GM21786 (cell line): ENCODE measurements at regions not wholly inside any gene's neighbourhood (a gene's known extent, or its start where the extent isn't known, plus 50 kb on each side); places are given as distances from the start of the nearest gene placed in this dataset.
"Not testable (repeated sequence)": the region's sequence is repeated elsewhere in the genome, so short reads cannot be mapped to it uniquely, and the experiment has no call there.

Source experiments
- ATAC-seq: cut with Tn5 transposase; IDR thresholded peaks from one replicate; pipeline ENCODE4 v1.9.1; 2021; ENCODE audit not compliant: unreplicated experiment

DNA sequence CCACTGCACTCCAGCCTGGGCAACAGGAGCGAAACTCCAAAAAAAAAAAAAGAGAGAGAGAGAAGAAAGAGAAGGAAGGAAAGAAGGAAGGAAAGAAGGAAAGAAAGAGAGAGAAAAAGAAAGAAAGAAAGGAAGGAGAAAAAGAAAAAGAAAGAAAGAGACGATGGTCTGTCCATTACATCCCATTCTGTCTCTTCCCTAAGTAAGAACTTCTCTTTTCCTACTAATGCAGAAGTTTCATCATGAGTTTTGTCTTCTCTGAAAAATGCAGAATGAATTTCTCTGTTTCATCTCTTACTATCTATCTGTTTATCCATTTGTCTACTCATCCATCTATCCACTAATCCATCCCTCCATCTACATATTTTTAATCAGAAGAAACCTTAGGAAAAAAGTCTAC is 94.9 kb upstream of the MED13 start:
- no peak for ATAC-seq

DNA sequence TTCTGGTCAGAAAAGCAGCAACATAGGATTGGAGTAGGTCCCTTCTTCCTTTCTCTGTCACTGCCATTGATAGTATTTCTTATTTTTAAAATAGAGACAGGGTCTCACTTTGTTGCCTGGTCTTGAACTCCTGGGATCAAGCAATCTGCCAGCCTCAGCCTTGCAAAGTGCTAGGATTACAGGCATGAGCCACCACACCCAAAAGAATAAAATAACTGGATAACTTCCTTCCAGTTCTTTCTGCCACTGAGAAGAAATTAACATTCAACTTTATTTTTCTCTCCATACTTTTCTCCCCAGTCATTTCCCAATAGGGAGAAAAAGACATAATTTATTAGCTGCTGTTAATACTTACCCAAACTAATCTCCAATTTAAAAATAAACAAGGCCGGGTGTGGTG is 91.9 kb upstream of the MED13 start:
- no peak for ATAC-seq

DNA sequence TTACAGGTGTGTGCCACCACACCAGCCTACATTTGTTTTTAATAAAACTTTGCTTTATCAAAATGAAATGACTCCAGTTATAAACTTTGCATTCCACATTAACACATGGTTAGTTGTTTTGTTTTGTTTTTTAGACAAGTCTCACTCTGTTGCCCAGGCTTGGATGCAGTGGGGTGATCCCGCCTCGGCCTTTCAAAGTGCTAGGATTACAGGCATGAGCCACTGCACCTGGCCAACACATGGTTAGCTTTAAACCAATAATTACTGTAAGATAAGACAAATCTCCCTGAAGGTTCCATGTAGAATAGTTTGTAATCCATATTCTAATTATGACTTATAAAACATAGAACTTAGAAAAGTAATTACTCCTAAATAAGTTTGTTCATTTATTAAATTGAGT is 89.8 kb upstream of the MED13 start:
- no peak for ATAC-seq

DNA sequence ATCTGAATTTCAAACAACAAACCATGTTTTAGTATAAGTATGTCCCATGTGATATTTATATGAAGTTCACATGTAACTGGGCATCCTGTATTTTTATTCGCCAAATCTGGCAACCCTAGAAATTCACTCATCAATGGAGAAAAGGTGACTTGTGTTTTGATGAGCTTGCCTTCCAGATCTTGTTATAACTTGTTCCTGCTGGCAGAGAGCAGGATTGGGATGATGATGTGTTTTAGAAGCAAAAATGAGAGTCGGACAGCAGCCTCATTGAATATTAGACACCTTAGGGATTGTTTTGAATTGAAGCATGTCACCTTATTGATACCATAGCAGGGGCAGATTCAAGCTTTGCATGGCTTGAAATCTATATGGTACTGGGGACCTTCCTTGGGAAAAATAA is 85.4 kb upstream of the MED13 start:
- ATAC-seq, result no peak

DNA sequence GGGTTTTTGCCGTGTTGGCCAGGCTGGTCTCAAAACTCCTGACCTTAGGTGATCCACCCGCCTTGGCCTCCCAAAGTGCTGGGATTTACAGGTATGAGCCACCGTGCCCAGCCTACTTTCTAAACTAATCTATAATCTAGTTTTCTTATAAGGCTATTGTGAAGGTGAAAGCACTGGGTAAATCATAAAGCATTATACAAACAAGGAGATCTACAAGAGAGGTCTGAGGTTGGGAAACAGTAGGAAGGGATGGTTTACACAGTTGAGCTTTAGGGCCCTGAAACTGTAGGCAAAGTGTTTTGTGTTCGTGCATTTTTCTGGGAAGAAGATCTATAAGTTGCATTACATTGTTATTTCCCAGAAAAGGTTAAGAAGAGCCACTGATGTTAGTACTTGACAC is 84.9 kb upstream of the MED13 start:
- ATAC-seq, result no peak

DNA sequence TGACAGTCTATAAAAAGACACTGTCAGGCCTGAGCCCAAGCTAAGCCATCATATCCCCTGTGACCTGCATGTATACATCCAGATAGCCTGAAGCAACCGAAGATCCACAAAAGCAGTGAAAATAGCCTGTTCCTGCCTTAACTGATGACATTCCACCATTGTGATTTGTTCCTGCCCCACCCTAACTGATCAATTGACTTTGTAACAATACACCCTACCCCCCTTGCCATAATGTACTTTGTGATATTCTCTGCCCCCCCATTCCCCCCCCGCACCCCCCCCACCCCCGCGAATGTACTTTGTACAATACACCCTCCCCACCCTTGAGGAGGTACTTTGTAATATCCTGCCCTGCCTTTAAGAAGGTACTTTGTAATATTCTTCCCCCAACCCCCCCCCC is 82.2 kb upstream of the MED13 start:
- no peak for ATAC-seq

DNA sequence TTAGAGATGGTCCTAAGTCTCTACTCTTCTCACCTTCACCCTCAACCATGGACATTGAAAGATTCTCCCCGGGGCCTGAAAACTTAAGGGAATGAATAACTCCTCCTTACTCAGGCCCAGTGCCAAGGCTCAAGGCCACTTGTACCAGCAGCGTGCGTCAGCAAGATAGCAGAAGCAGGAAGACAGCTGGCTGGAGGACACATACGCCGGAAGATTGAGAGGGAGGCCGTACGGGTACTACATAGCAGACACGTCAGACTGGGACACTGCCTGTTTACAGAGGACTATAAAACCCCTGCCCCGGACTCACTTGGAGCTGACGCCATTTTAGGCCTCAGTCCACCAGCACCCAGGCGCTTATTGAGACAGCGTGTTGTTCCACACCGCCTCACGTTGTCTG is 75.8 kb upstream of the MED13 start:
- no peak for ATAC-seq

DNA sequence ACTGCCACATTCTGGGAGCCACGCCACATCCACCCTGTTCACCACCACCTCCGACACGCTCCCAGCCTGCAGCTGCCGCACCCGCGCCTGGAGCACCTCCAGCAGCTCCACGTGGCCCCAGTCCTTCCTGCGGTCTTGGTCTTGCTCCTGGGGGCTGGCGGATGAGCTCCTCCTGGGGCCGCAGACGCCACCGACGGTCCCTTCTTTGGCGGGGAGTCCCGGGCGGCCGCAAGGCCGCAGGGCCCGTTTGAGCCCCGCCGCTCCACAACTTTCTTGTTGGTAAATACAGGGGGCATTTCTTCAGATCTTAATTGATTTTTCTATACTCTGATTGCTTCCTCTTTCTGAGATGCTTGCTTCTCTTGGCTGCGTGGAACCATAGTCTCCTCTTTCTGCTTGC is 75.3 kb upstream of the MED13 start:
- ATAC-seq, result no peak

DNA sequence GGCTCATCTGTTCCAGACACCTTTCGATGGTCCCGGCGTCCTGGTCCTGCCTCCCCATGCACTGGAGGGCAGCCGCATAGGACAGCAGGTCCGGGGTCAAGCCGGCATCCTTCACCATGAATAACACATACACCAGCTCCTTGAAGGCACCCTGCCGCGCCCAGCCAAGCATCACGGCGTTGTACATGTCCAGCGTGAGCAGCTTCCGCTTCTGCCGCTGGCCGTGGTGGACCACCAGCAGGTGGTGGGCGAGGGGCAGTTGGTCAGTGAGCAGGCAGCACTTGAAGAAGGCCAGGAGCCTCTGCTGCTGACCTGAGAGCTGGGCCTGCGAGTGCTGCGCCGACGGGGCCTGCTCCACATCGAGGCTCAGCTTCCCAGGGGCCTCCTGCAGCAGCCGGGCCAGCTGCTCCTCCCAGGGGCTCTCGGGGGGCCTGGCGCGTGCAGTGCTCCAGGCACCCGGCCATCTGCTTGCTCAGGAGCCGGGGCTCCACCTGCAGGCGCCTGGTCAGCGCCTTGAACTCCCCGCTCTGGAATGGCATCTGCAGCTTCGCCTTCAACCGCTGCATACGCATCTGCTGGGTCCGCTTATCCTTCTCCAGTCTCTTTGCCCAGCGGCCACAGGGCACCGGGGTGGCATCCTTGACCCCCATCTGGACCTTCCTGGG is 74.7 kb upstream of the MED13 start:
- ATAC-seq, result not testable (repeated sequence)

DNA sequence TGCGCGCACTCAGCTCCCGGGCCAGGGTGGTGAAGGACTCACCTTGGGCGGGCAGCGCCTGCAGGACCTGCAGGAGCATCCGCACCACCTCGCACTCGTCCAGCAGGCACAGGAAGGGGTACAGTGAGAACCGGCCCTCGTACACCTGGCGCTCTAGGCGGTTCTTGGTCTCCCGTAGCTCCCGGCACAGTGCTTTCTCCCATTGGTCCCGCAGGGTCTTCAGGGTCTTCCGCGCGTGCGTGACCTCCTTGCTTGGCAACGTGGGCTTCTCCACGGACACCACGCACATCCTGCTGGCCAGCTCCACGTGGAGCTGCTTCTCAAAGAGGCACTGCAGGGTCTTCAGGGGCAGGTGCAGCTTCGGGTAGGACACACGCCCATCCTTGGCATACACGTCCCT is 74.1 kb upstream of the MED13 start:
- ATAC-seq, result no peak

DNA sequence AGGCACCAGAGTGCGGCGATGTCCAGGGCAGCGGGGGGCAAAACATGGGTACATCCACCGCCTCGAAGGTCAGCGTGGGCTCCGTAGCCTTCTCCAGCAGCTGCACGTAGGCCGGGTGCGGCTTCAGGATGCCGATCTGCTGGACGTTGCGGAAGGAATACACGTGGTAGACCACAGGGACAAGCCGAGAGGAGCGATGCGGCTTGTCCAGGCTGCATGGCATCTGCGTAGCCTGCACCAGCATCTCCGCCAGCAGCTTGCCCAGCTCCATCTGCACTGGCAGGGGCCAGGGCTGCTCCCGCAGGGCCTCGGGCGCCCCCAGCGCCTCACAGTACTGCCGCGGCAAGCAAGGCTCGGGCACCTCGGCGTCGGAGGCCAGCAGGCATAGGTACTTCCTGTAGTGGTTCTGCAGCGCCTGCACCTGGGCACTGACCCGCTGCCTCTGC is 73.6 kb upstream of the MED13 start:
- ATAC-seq, result not testable (repeated sequence)

DNA sequence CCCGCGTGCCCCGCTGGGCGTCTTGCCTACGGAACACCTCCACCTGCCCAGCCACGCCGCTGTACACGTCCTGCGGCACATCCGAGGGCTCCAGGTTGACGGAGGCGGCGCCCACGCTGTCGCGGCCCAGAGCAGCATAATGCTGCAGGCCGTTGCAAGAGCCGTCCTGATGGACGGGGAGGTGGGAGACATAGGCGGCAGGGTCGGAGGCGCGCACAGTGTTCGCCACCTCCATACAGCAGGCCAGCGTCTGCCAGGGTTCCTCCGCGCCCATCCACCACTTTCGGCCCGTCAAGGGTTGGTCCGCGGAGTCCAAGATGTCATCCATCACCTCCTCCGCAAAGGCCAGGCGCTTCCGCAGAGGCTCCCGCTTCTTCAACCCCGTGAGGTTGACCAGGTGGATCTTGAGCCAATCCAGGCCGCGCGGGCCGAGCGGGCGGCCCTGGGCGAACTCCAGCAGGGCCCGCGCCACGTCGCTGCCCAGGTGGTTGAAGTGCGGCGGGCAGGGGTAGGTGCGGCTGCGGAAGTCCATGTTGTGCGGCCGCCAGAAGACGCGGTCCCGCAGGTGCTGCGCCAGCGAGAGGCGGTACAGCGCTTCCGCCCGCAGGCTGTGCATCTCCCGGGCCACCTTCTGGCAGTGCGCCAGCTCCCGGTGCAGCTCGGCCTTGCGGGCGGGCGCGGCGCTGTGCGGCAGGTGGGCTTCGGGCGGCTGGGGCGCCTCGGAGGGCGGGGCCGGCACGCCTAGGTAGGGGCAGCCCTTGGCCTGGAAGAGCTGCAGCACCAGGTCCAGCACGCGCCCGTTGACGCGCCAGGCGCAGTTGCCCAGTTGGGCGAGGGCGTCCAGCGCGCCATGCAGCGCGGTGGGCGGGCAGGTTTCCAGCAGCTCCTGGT is 72.9 kb upstream of the MED13 start:
- ATAC-seq, result not testable (repeated sequence)

DNA sequence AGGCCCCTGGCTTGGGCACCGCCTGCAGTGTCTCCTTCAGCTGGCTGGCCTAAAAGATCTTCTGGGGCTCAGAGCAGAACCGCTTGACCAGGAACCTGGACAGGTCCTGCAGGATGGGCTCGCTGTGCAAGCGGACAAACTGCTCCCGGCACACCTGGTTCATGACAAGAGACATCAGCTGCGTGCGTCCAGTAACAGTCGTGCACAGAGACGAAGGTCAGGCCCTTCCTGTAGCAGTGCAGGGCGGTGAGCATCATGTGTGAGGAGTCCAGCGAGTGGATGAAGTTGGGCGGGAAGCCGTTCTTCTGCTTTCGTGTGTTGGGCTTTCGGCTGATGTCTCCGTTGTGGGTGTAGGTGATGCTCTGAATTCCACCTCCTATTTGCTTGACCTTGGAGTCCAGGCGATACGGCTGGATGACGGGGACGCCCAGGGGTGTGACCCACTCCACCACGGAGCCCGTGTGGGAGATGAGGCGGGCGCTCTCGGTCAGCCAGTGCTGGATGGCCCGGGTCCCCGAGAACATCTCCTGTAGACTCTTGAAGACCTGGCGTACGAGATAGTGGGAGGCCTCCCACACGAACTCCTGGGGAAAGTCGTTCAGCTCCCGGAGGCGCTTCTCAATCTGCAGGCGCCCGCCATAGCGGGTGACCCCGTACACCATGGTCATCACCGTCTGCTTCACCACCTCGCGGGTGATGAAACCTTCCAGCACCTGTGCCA is 72.1 kb upstream of the MED13 start:
- not testable (repeated sequence) for ATAC-seq

DNA sequence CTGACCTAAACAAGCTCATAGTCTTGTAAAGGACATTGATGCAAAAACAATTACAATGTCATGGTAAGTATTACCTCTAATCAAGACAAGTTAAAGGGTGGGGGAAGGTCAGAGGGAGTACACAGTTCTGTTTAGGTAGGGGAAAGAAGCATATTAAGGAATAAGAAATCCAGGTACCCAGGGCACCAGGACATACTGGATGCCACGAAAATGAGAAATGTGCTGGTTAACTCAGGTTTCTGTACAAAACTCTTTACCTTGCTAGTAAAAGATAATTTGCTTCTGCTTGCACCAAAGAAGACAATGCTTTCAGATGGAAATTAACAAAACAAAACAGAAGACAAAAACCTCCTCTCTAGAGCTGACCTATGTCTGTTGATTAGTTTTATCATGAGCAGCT is 70.7 kb upstream of the MED13 start:
- ATAC-seq, result no peak

DNA sequence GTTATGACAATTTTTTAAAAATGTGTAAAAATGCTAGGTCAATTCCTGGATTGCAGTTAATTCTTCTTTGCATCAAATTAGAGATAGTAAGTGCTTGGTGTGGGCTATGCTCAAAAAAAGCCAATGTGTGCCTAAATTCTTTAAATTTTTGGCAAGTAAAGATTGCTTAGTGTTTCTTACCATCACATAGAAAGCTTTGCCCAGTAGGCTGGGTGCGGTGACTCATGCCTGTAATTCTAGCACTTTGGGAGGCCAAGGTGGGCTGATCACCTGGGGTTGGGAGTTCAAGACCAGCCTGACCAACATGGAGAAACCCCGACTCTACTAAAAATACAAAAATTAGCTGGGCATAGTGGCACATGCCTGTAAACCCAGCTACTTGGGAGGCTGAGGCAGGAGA is 70.0 kb upstream of the MED13 start:
- not testable (repeated sequence) for ATAC-seq

DNA sequence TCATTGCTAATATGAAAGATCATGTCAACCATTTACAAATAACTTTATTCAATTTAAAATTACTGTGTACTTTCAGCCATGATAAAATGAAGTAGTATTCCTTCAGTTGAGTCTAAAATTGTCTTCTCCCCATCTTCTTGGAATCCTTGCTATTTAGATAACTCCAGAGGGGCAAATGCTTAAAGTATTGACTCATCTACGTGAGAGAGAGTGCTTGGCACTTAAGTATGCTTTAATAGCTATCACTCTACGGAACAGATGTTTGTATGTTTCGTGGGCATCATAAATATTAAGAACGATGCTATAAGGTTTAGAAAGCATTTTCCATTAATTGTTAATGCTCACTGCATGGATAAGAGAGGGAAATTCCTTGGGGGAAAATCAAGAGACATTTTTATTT is 69.3 kb upstream of the MED13 start:
- ATAC-seq, result no peak

DNA sequence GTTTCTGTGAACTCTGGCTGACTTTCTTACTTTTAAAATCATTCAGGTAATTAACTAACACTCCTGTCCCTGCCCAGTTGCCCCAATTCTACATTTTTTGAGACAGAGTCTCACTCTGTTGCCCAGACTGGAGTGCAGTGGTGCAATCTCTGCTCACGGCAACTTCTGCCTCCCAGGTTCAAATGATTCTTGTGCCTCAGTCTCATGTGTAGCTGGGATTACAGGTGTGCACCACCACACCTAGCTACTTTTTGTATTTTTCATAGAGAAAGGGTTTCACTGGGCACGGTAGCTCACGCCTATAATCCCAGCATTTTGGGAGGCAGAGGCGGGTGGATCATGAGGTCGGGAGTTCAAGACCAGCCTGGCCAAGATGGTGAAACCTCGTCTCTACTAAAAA is 66.2 kb upstream of the MED13 start:
- not testable (repeated sequence) for ATAC-seq

DNA sequence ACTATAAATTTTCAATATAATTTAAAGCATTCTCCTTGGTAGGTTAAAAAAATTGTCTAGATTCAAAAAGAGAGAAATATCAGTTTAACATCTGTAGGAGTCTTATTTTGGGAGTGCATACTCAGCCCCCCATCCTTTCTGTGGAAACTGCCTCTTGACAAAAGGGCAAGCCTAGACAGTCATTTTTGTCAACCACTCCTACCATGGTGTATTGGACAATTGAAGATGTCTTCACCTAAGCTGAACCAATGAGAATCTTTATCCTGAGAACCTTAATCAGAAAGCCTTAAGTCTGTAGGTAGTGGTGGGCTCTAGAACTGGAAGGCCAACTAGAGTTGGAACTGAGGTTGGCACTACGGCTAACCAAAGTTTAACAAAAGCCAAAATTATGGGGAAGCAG is 65.7 kb upstream of the MED13 start:
- no peak for ATAC-seq

DNA sequence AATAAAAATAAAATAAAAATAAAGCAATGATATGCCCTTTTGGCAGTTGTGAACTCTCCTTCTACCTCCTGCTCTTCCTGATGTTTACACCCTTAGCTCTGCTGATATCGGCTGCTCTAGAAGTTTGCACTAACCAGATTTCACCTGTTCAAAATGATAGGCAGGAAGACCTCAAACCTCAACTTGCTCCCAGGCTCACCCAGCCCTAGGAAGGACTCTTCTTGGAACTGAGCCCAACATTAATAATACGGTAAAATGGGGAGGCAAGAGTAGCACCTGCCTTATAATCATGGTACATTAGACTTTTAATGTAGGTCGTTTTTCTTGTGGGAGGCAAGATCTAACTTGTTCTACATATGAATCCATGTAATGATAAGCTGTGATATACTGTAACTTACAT is 61.2 kb upstream of the MED13 start:
- ATAC-seq, result no peak

DNA sequence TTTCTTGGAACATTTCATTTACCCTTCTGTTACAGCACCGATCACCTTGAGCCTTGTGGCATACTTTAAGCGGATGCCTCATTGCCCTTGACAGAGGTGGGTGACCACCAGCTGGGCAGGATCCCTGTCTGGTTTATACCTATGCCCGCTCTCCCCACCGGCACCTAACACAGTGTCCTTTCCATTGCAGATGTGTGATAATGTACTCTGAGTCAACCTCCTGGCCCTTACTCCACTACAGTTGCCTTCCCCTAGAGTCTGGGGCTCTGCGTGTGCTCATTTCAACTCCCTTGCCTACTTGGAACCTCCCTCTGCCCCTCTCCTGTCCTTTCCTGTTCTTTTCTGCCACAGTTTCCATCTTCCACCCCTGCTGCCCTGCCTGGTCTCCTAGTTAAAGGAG is 60.2 kb upstream of the MED13 start:
- ATAC-seq, result no peak

DNA sequence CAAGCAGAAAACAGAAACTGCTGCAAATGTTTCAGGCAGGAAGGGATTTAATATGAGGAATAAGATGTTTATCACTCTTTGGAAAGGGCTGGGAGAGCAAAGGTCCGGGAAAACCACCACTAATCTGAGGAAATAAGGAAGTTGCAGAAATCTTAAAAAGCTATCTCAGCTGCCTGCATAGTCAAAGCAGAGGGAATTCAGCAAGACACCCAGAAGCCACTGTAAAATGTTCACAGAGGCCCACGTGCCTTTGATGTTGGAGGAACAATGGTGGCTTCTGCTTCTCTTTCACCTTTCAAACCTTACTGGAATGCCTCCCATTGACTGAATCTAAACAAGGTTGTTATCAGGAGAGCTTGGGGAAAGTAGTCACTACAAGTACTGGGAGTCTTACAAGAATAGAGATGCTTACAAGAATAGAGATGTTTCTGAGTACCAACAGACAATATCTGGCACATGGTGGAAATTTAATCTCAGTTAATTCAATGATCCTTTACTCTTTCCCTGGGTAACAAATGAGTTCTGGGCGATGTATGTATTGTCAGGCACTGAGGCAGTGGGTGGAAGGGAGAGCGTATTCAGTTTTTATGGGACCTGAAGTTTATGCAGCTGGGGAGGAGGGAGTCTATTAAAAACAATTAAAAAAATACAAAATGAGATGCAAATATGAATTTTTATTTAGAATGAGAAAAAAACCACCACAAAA is 56.1 kb upstream of the MED13 start:
- no peak for ATAC-seq
